ENCODE measurements at regions not wholly inside any gene's neighbourhood (a gene's known extent, or its start where the extent isn't known, plus 50 kb on each side); places are given as distances from the start of the nearest gene placed in this dataset.

GRCh38 chr7:54860003-54860775 lies 101.2 kb upstream of the SEC61G start:
- TF ChIP-seq CTCF (conservative IDR thresholded peaks at IDR 0.05) (no peak), ZFX (IDR thresholded peaks at IDR 0.05) (no peak)

Measured in C4-2B (cell line).